Upper lobe of left lung (tissue), 4 donors: ENCODE measurements at regions not wholly inside any gene's neighbourhood (a gene's known extent, or its start where the extent isn't known, plus 50 kb on each side); places are given as distances from the start of the nearest gene placed in this dataset.

Source experiments
- CTCF ChIP-seq, 6 experiments: fragments of 450-650 bp in 4 of 6; fragments of 200-600 bp in 2 of 6; sonication (generic) in 2 of 6; IDR thresholded peaks; one replicate each; pipeline ENCODE4 v1.5.1; 2016 to 2019; ENCODE audit warnings: antibody characterized with exemption in 6 of 6
- POLR2A ChIP-seq, 4 donors: fragments of 450-650 bp; IDR thresholded peaks; one replicate each; pipeline ENCODE4 v1.5.1; 2016 to 2017; ENCODE audit warnings: antibody characterized with exemption in 4 of 4, mild to moderate bottlenecking in 2 of 4
- POLR2AphosphoS5 ChIP-seq, 2 donors: sonication (generic); formaldehyde crosslinking; IDR thresholded peaks; one replicate each; pipeline ENCODE4 v1.5.1; 2017; ENCODE audit warnings: antibody characterized with exemption in 2 of 2

DNA sequence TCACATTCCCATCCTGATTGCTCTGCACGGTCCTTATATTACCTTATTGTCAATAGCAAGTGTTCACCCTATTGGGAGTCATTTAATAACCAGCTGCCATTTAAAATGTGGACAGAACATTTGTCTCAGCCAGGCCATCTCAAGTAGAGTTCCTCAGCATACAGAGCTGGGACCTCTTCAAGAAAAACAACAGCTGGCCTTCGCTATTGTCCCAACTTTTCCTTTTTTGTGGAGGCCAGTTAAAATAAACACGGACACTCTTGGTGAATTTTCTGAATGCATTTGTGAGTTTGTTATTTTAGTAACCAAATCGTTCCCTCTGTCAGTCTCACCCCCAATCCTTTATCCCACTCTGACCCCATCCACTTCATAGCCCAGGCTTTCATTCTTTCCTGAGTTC lies 395.3 kb upstream of the PITX2 start:
- TF ChIP-seq CTCF (IDR thresholded peaks at IDR 0.05) = no peak
- no peak for TF ChIP-seq POLR2A (IDR thresholded peaks at IDR 0.05)
- no peak for TF ChIP-seq POLR2AphosphoS5 (IDR thresholded peaks at IDR 0.05)
